Retinal pigment epithelial cell (primary cell): ENCODE measurements at regions not wholly inside any gene's neighbourhood (a gene's known extent, or its start where the extent isn't known, plus 50 kb on each side); places are given as distances from the start of the nearest gene placed in this dataset.
A peak's percentile ranks its signal among the peaks of the same experiment; 100 is the strongest.

Experiments used
- DNase-seq: peaks from one replicate; pipeline ENCODE4 v3.0.0-alpha.2; 2010; ENCODE audit warnings: low read depth
- H3K4me3 ChIP-seq: 2 replicates; pipeline ENCODE4 v1.5.1; 2011; ENCODE audit warnings: mild to moderate bottlenecking, low read length, control low read depth, moderate library complexity
- CTCF ChIP-seq: conservative IDR thresholded peaks from 2 replicates; pipeline ENCODE4 v1.5.1; 2011; ENCODE audit warnings: low read depth, low read length, control low read depth, inconsistent platforms

- DNase-seq = no peak
Measured at GRCh38 chr1:14294006-14294405, 304.5 kb upstream of the KAZN start.

GRCh38 chr1:14294860-14295536, 303.5 kb upstream of the KAZN start:
- no peak overlapping the region for H3K4me3 ChIP-seq
- TF ChIP-seq CTCF = no peak
- no peak for DNase-seq

More at GRCh38 chr1:14294006-14294405, 304.5 kb upstream of the KAZN start:
- no peak for TF ChIP-seq CTCF
- no peak overlapping the region for H3K4me3 ChIP-seq

GRCh38 chr1:14296795-14297194, 301.7 kb upstream of the KAZN start:
- TF ChIP-seq CTCF = no peak
- peak; percentile 85 for DNase-seq
- no peak overlapping the region for H3K4me3 ChIP-seq

- DNase-seq = no peak
- no peak overlapping the region for H3K4me3 ChIP-seq
- TF ChIP-seq CTCF = no peak
Measured at GRCh38 chr1:14297356-14297755, 301.1 kb upstream of the KAZN start.

GRCh38 chr1:14298806-14299205, 299.7 kb upstream of the KAZN start:
- TF ChIP-seq CTCF = no peak
- no peak for DNase-seq
- H3K4me3 ChIP-seq = no peak overlapping the region

- no peak overlapping the region for H3K4me3 ChIP-seq
- TF ChIP-seq CTCF = no peak
- no peak for DNase-seq
Measured at GRCh38 chr1:14300991-14301703, 297.3 kb upstream of the KAZN start.

- no peak overlapping the region for H3K4me3 ChIP-seq
- DNase-seq = no peak
- no peak for TF ChIP-seq CTCF
Measured at GRCh38 chr1:14301704-14302024, 296.8 kb upstream of the KAZN start.
